OCI-LY3 (cell line): ENCODE measurements at regions not wholly inside any gene's neighbourhood (a gene's known extent, or its start where the extent isn't known, plus 50 kb on each side); places are given as distances from the start of the nearest gene placed in this dataset.

Experiments used
- CTCF ChIP-seq: fragments of 200-600, 300-600 bp; sonication (generic); IDR thresholded peaks from 2 replicates; pipeline ENCODE4 v1.5.1; 2014; ENCODE audit warnings: antibody characterized with exemption, low read length, low read depth
- EZH2phosphoT487 ChIP-seq: fragments of 200-600 bp; shearing (Covaris generic); IDR thresholded peaks from 2 replicates; pipeline ENCODE4 v1.6.1; 2018; ENCODE audit warnings: antibody characterized with exemption, mixed run types, low read depth

DNA sequence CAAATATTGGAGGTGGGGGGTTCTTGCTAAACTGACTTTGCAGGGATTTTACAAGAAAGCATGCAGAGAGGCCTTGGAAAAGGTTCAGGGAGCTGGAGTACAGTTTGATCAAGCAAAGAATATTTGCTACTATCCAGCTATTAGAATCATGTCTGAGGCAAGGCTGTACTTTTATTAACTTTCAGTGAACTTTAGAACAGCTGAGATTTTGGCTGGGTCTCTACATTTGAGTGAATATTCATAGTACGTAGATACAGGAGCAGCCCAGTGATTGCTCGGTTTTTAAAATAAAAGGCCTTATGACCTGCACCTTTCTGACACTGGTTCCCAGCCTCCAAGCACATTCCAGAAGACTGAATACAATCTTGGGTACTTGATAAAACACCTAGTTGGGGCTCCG lies 496.8 kb upstream of the AKR1E2 start:
- TF ChIP-seq EZH2phosphoT487 (no peak), CTCF (no peak)
